ENCODE measurements at regions not wholly inside any gene's neighbourhood (a gene's known extent, or its start where the extent isn't known, plus 50 kb on each side); places are given as distances from the start of the nearest gene placed in this dataset.

GRCh38 chr20:39643292-39643691 is 681.1 kb downstream of the DHX35 start:
- Histone ChIP-seq H3K27ac (no peak overlapping the region), H3K4me3 (no peak overlapping the region), H3K27me3 (peaks cover 0 to 3% (median 0%) of the 10 kb centered on the region in 3 donors), H3K4me1 (no peaks in the 10 kb centered on the region), H3K9me3 (no peaks in the 10 kb centered on the region), H3K36me3 (no peaks in the 10 kb centered on the region)
- WGBS, 5 donors: 65 to 94% (median 72%) methylated on average over 1 of the region's 1 CpG
- intact Hi-C loops (cut with DNase I; ENCODE audit: low total_unique reads): no loop called here
- no peak for TF ChIP-seq POLR2A (IDR thresholded peaks at IDR 0.05)
- TF ChIP-seq CTCF (IDR thresholded peaks at IDR 0.05): no peak
- no peak for TF ChIP-seq EP300 (IDR thresholded peaks at IDR 0.05)
- TF ChIP-seq POLR2AphosphoS5 (IDR thresholded peaks at IDR 0.05): no peak
- no peak for DNase-seq

GRCh38 chr20:39641423-39641822 is 679.3 kb downstream of the DHX35 start:
- Histone ChIP-seq H3K4me1 (no peaks in the 10 kb centered on the region), H3K4me3 (no peak overlapping the region), H3K27me3 (peaks cover 0 to 3% (median 0%) of the 10 kb centered on the region in 3 donors), H3K27ac (no peak overlapping the region), H3K36me3 (no peaks in the 10 kb centered on the region), H3K9me3 (no peaks in the 10 kb centered on the region)
- TF ChIP-seq CTCF (IDR thresholded peaks at IDR 0.05) (no peak), EP300 (IDR thresholded peaks at IDR 0.05) (no peak)
- intact Hi-C loops (cut with DNase I; ENCODE audit: low total_unique reads): no loop called here
- no peak for DNase-seq
- 59 to 78% (median 73%) methylated on average over 4 of the region's 4 CpGs for WGBS, 5 donors

GRCh38 chr20:39640147-39640546 is 678.0 kb downstream of the DHX35 start:
- H3K27ac ChIP-seq: no peak overlapping the region
- TF ChIP-seq POLR2AphosphoS5 (IDR thresholded peaks at IDR 0.05) (no peak), POLR2A (IDR thresholded peaks at IDR 0.05) (no peak), CTCF (IDR thresholded peaks at IDR 0.05) (no peak), EP300 (IDR thresholded peaks at IDR 0.05) (no peak)
- peaks cover 0 to 7% (median 0%) of the 10 kb centered on the region in 3 donors for H3K27me3 ChIP-seq
- no peak overlapping the region for H3K4me3 ChIP-seq
- no peak for DNase-seq
- 91 to 97% (median 95%) methylated on average over 8 of the region's 8 CpGs for WGBS, 5 donors
- no peaks in the 10 kb centered on the region for H3K36me3 ChIP-seq
- H3K4me1 ChIP-seq: no peaks in the 10 kb centered on the region
- intact Hi-C loops (cut with DNase I; ENCODE audit: low total_unique reads): no loop called here
- H3K9me3 ChIP-seq: no peaks in the 10 kb centered on the region

- DNase-seq: peak in 1 of 2 donors; percentile 19
- Histone ChIP-seq H3K4me1 (no peaks in the 10 kb centered on the region), H3K27ac (no peak overlapping the region), H3K9me3 (no peaks in the 10 kb centered on the region), H3K4me3 (no peak overlapping the region), H3K36me3 (no peaks in the 10 kb centered on the region), H3K27me3 (peaks cover 0 to 9% (median 0%) of the 10 kb centered on the region in 3 donors)
- intact Hi-C loops (cut with DNase I; ENCODE audit: low total_unique reads): no loop called here
- 28 to 36% (median 33%) methylated on average over 2 of the region's 2 CpGs for WGBS, 5 donors
- TF ChIP-seq CTCF (IDR thresholded peaks at IDR 0.05): no peak
- TF ChIP-seq EP300 (IDR thresholded peaks at IDR 0.05): no peak
- no peak for TF ChIP-seq POLR2A (IDR thresholded peaks at IDR 0.05)
- no peak for TF ChIP-seq POLR2AphosphoS5 (IDR thresholded peaks at IDR 0.05)
Observed at GRCh38 chr20:39638731-39639130, 676.6 kb downstream of the DHX35 start.

Data from stomach (tissue), 8 donors.